ENCODE measurements at regions not wholly inside any gene's neighbourhood (a gene's known extent, or its start where the extent isn't known, plus 50 kb on each side); places are given as distances from the start of the nearest gene placed in this dataset.

DNA sequence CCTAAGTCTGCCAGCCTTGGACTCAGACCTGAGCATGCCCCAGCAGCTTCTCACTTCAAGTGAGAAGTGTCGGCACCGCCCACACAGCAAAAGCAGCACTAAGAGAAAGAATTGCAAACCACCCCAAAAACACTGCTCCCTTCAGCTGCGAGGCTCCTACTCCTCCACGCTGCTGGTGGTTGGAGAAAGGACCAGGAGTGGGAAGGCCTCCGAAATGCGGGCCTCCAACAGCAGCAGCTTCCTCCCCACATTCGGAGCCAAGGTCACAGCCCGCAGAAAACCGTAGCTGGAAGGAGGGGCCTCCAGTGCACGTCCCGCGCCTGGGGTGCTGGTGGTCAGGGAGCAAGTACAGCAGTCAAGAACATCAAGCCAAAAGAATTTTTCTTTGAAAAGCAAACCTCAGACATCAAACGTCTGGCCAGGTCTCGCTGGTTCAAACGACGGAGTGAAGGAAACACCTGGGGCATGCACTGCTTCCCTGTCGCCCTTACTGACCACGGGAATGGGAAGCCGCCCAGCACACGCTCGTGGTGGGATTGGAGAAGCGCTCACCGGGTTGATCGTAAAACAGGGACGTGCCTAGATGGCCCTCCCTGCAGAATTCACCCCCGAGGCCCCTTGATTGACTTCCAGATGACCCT, 185.6 kb upstream of the CST7 start:
- Histone ChIP-seq H3K4me3 (no peak overlapping the region), H3K9me3 (peaks cover 0 to 10% (median 2%) of the 10 kb centered on the region in 8 donors), H3K36me3 (no peaks in the 10 kb centered on the region), H3K27me3 (replicated peaks in 1 of 7) (peaks cover 0 to 23% (median 0%) of the 10 kb centered on the region in 7 donors), H3K27ac (no peak overlapping the region), H3K4me1 (peaks cover 0 to 6% (median 0%) of the 10 kb centered on the region in 6 donors)
- peak; percentile 70 for DNase-seq
- intact Hi-C loops (cut with DNase I; ENCODE audit: low total_unique reads) = no loop called here
- TF ChIP-seq, protein P1, sequence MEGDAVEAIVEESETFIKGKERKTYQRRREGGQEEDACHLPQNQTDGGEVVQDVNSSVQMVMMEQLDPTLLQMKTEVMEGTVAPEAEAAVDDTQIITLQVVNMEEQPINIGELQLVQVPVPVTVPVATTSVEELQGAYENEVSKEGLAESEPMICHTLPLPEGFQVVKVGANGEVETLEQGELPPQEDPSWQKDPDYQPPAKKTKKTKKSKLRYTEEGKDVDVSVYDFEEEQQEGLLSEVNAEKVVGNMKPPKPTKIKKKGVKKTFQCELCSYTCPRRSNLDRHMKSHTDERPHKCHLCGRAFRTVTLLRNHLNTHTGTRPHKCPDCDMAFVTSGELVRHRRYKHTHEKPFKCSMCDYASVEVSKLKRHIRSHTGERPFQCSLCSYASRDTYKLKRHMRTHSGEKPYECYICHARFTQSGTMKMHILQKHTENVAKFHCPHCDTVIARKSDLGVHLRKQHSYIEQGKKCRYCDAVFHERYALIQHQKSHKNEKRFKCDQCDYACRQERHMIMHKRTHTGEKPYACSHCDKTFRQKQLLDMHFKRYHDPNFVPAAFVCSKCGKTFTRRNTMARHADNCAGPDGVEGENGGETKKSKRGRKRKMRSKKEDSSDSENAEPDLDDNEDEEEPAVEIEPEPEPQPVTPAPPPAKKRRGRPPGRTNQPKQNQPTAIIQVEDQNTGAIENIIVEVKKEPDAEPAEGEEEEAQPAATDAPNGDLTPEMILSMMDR (IDR thresholded peaks at IDR 0.05 in 8 of 11, conservative IDR thresholded peaks at IDR 0.05 in 3 of 11) = no peak
- no peak for TF ChIP-seq POLR2A (IDR thresholded peaks at IDR 0.05)
- no peak for TF ChIP-seq POLR2AphosphoS5 (IDR thresholded peaks at IDR 0.05)
- 17 to 34% (median 18%) methylated on average over 16 to 26 of the region's 26 CpGs for WGBS, 5 donors

DNA sequence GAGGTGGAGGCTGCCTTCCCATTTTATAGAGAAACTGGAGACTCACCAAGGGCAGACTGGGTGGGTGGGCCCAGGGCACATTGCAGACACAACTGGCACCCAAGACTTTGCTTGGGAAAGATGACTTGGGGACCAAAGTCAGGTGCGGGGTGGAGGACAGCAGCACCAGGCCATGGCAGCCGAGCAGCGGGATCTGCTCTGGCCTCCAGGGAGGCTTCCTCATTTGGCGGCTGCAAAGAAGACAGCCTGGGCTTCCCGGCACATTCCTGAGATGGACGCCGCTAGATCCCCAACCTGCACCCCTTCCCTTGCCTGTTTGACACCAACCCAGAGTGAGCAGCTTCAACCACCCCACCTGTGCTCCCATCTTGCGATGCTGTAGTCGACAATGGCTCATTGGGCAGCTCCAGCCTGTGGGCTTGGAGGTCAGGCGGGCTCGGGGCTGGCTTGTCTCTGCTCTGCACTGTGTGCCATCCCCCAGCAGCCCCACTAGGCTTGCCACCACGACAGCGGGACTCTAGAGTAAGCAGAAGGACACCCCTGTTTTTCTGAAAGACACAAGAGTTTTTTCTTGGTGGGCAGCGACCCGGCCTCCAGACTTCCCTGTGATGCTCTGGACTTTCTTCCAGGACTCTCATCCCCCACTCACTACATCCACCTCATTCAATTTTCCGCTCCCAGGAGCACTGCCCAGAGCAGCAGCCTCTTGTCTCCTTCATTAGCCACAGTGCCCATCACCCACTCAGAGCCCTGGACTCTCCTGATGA, 184.9 kb upstream of the CST7 start:
- WGBS, 5 donors = 87 to 97% (median 91%) methylated on average over 12 to 16 of the region's 16 CpGs
- Histone ChIP-seq H3K4me1 (peaks cover 0 to 6% (median 0%) of the 10 kb centered on the region in 6 donors), H3K4me3 (no peak overlapping the region), H3K27ac (no peak overlapping the region), H3K27me3 (replicated peaks in 1 of 7) (peaks cover 0 to 23% (median 0%) of the 10 kb centered on the region in 7 donors), H3K36me3 (no peaks in the 10 kb centered on the region), H3K9me3 (peaks cover 0 to 10% (median 2%) of the 10 kb centered on the region in 8 donors)
- DNase-seq = peak; percentile 54
- TF ChIP-seq POLR2A (IDR thresholded peaks at IDR 0.05) = no peak
- TF ChIP-seq, protein P1 (IDR thresholded peaks at IDR 0.05 in 8 of 11, conservative IDR thresholded peaks at IDR 0.05 in 3 of 11) = no peak
- no peak for TF ChIP-seq POLR2AphosphoS5 (IDR thresholded peaks at IDR 0.05)
- intact Hi-C loops (cut with DNase I; ENCODE audit: low total_unique reads) = no loop called here

DNA sequence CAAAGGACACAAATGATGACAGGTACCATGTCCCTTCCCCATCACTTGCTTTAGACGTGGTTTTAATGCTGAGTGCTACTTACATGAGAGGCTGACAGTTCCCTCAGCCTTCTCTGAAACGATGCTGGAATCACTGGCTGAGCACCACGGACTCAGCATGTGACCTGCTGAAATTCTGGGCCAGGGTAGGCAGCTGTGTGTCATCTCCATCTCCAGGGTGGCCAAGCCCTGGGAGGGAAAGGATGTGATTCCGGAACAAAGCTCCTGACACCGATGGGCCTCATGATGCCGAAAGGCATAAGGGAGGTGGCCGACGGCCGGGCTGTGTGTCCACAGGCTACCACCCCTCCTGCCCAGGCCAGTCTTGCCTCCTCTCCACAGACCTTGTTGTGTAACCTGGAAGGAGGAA, 184.3 kb upstream of the CST7 start:
- intact Hi-C loops (cut with DNase I; ENCODE audit: low total_unique reads) = no loop called here

More for the DNA sequence above, 184.3 kb upstream of the CST7 start:
- peaks cover 0 to 10% (median 2%) of the 10 kb centered on the region in 8 donors for H3K9me3 ChIP-seq
- no peak overlapping the region for H3K27ac ChIP-seq
- peaks cover 0 to 6% (median 0%) of the 10 kb centered on the region in 6 donors for H3K4me1 ChIP-seq
- no peaks in the 10 kb centered on the region for H3K36me3 ChIP-seq
- TF ChIP-seq, protein P1 (IDR thresholded peaks at IDR 0.05 in 8 of 11, conservative IDR thresholded peaks at IDR 0.05 in 3 of 11) = no peak
- TF ChIP-seq POLR2A (IDR thresholded peaks at IDR 0.05) (no peak), POLR2AphosphoS5 (IDR thresholded peaks at IDR 0.05) (no peak)
- peaks cover 0 to 26% (median 0%) of the 10 kb centered on the region in 7 donors for H3K27me3 ChIP-seq (replicated peaks in 1 of 7)
- 80 to 94% (median 87%) methylated on average over 9 of the region's 9 CpGs for WGBS, 5 donors
- peak; percentile 61 for DNase-seq
- no peak overlapping the region for H3K4me3 ChIP-seq
